H9 (cell line): ENCODE measurements at regions not wholly inside any gene's neighbourhood (a gene's known extent, or its start where the extent isn't known, plus 50 kb on each side); places are given as distances from the start of the nearest gene placed in this dataset.

Experiments used
- DNase-seq: peaks from one replicate; pipeline ENCODE4 v3.0.0-alpha.2; 2017
- H2AFZ ChIP-seq: one replicate; pipeline ENCODE4 v1.6.1; 2013; ENCODE audit warnings: mild to moderate bottlenecking, low read length, control low read depth, moderate library complexity
- H2AK5ac ChIP-seq: 2 replicates; pipeline ENCODE4 v1.6.1; 2013; ENCODE audit warnings: low read length, control low read depth, mixed read lengths; ENCODE audit not compliant: insufficient read length
- H2BK120ac ChIP-seq: one replicate; pipeline ENCODE4 v1.6.1; 2013; ENCODE audit warnings: low read depth, mild to moderate bottlenecking, low read length, control low read depth, inconsistent platforms; ENCODE audit not compliant: poor library complexity, severe bottlenecking
- H2BK12ac ChIP-seq: 2 replicates; pipeline ENCODE4 v1.6.1; 2013; ENCODE audit warnings: low read length, control low read depth, mixed read lengths, low read depth; ENCODE audit not compliant: insufficient read length
- H2BK15ac ChIP-seq: 2 replicates; pipeline ENCODE4 v1.6.1; 2013; ENCODE audit warnings: low read depth, low read length, control low read depth
- H2BK20ac ChIP-seq: one replicate; pipeline ENCODE4 v1.6.1; 2013; ENCODE audit warnings: low read depth, mild to moderate bottlenecking, low read length, control low read depth, inconsistent platforms; ENCODE audit not compliant: poor library complexity, severe bottlenecking
- H2BK5ac ChIP-seq: 2 replicates; pipeline ENCODE4 v1.6.1; 2013; ENCODE audit warnings: low read length, control low read depth, mixed read lengths; ENCODE audit not compliant: insufficient read length
- H3K14ac ChIP-seq: 2 replicates; pipeline ENCODE4 v1.6.1; 2013; ENCODE audit warnings: low read length, control low read depth; ENCODE audit not compliant: insufficient read depth
- H3K18ac ChIP-seq: 2 replicates; pipeline ENCODE4 v1.6.1; 2013; ENCODE audit warnings: low read depth, mild to moderate bottlenecking, mixed read lengths, low read length, control low read depth; ENCODE audit not compliant: insufficient read length
- H3K23ac ChIP-seq: 2 replicates; pipeline ENCODE4 v1.6.1; 2013; ENCODE audit warnings: low read length, control low read depth, mixed read lengths, low read depth; ENCODE audit not compliant: insufficient read length
- H3K23me2 ChIP-seq: 2 replicates; pipeline ENCODE4 v1.6.1; 2013; ENCODE audit warnings: low read depth, mild to moderate bottlenecking, mixed read lengths, low read length, control low read depth; ENCODE audit not compliant: insufficient read length, poor library complexity, severe bottlenecking
- H3K27ac ChIP-seq: 2 replicates; pipeline ENCODE4 v1.5.1; 2013; ENCODE audit warnings: low read length, control low read depth, mixed read lengths, low read depth; ENCODE audit not compliant: insufficient read length
- H3K27me3 ChIP-seq: 2 replicates; pipeline ENCODE4 v1.6.1; 2013; ENCODE audit warnings: low read length, control low read depth, inconsistent platforms; ENCODE audit not compliant: insufficient read depth
- H3K4ac ChIP-seq: 2 replicates; pipeline ENCODE4 v1.6.1; 2013; ENCODE audit warnings: low read depth, mild to moderate bottlenecking, control low read depth, inconsistent platforms, low read length, moderate library complexity
- H3K4me1 ChIP-seq: 2 replicates; pipeline ENCODE4 v1.6.1; 2013; ENCODE audit warnings: low read length, control low read depth, inconsistent platforms; ENCODE audit not compliant: insufficient read depth
- H3K4me2 ChIP-seq: 2 replicates; pipeline ENCODE4 v1.6.1; 2013; ENCODE audit warnings: low read length, control low read depth, mixed read lengths; ENCODE audit not compliant: insufficient read length, insufficient read depth
- H3K56ac ChIP-seq: 2 replicates; pipeline ENCODE4 v1.6.1; 2013; ENCODE audit warnings: low read depth, mild to moderate bottlenecking, mixed read lengths, low read length, control low read depth; ENCODE audit not compliant: insufficient read length
- H3K79me1 ChIP-seq: 2 replicates; pipeline ENCODE4 v1.6.1; 2013; ENCODE audit warnings: low read depth, mild to moderate bottlenecking, moderate library complexity, low read length, control low read depth, inconsistent platforms; ENCODE audit not compliant: insufficient read depth, poor library complexity, severe bottlenecking
- H3K79me2 ChIP-seq: 2 replicates; pipeline ENCODE4 v1.6.1; 2013; ENCODE audit warnings: low read length, control low read depth, inconsistent platforms; ENCODE audit not compliant: insufficient read depth
- H3K9ac ChIP-seq: 2 replicates; pipeline ENCODE4 v1.6.1; 2013; ENCODE audit warnings: low read length, control low read depth, mixed read lengths; ENCODE audit not compliant: insufficient read length; ENCODE audit errors: extremely low read depth
- H3K9me3 ChIP-seq: one replicate; pipeline ENCODE4 v1.6.1; 2013; ENCODE audit warnings: low read depth, low read length, inconsistent platforms; ENCODE audit not compliant: control insufficient read depth
- H3T11ph ChIP-seq: one replicate; pipeline ENCODE4 v1.6.1; 2013; ENCODE audit warnings: mild to moderate bottlenecking, low read length, control low read depth, inconsistent platforms
- H4K20me1 ChIP-seq: one replicate; pipeline ENCODE4 v1.6.1; 2013; ENCODE audit not compliant: control insufficient read depth, insufficient read length, insufficient read depth
- H4K5ac ChIP-seq: 2 replicates; pipeline ENCODE4 v1.6.1; 2013; ENCODE audit warnings: low read depth, mild to moderate bottlenecking, mixed read lengths, low read length, control low read depth; ENCODE audit not compliant: insufficient read length
- H4K8ac ChIP-seq: replicated peaks from 2 replicates; pipeline ENCODE4 v1.6.1; 2013; ENCODE audit warnings: low read length, control low read depth, mixed read lengths, low read depth; ENCODE audit not compliant: insufficient read length
- H4K91ac ChIP-seq: 2 replicates; pipeline ENCODE4 v1.6.1; 2013; ENCODE audit warnings: low read depth, mild to moderate bottlenecking, moderate library complexity, mixed read lengths, low read length, control low read depth; ENCODE audit not compliant: insufficient read length
- H3K27ac Mint-ChIP-seq, 3 experiments: 2 replicates in 2 of 3; 3 replicates in 1 of 3; pipeline ENCODE4 v1.8.0; 2020 to 2021; ENCODE audit warnings: mixed read lengths in 3 of 3, mild to moderate bottlenecking in 1 of 3, moderate library complexity in 1 of 3
- H3K27me3 Mint-ChIP-seq: 2 replicates; pipeline ENCODE4 v1.8.0; 2021; ENCODE audit warnings: low read depth, mild to moderate bottlenecking, moderate library complexity, mixed read lengths
- H3K36me3 Mint-ChIP-seq, 3 experiments: 2 replicates in 2 of 3; 3 replicates in 1 of 3; pipeline ENCODE4 v1.8.0; 2020 to 2021; ENCODE audit warnings: low read depth in 3 of 3, mixed read lengths in 3 of 3; ENCODE audit not compliant: insufficient read depth in 1 of 3
- H3K4me1 Mint-ChIP-seq, 2 experiments: 2 replicates each; pipeline ENCODE4 v1.8.0; 2020; ENCODE audit warnings: mixed read lengths in 2 of 2
- H3K4me3 Mint-ChIP-seq, 2 experiments: 2 replicates in 1 of 2; 3 replicates in 1 of 2; pipeline ENCODE4 v1.8.0; 2020 to 2021; ENCODE audit warnings: mild to moderate bottlenecking in 2 of 2, mixed read lengths in 2 of 2, moderate library complexity in 1 of 2
- H3K9me3 Mint-ChIP-seq, 2 experiments: 2 replicates in 1 of 2; 3 replicates in 1 of 2; pipeline ENCODE4 v1.8.0; 2020; ENCODE audit warnings: mild to moderate bottlenecking in 2 of 2, mixed read lengths in 2 of 2, moderate library complexity in 1 of 2
- WGBS: extraction: QIAGEN DNeasy Blood & Tissue Kit; methylation state at CpG from one replicate; pipeline ENCODE4 v1.1.7; 2013; ENCODE audit warnings: missing lambda C conversion rate, low lambda C conversion rate, mixed read lengths; ENCODE audit not compliant: insufficient read length; ENCODE audit errors: extremely low coverage; 5-methylcytosine and 5-hydroxymethylcytosine counted together
- TF ChIP-seq, protein P1 (sequence below): fragments of 200-600 bp; sonication (generic); conservative IDR thresholded peaks from 3 replicates; pipeline ENCODE4 v1.8.0; 2021; ENCODE audit warnings: antibody characterized with exemption, mild to moderate bottlenecking

DNA sequence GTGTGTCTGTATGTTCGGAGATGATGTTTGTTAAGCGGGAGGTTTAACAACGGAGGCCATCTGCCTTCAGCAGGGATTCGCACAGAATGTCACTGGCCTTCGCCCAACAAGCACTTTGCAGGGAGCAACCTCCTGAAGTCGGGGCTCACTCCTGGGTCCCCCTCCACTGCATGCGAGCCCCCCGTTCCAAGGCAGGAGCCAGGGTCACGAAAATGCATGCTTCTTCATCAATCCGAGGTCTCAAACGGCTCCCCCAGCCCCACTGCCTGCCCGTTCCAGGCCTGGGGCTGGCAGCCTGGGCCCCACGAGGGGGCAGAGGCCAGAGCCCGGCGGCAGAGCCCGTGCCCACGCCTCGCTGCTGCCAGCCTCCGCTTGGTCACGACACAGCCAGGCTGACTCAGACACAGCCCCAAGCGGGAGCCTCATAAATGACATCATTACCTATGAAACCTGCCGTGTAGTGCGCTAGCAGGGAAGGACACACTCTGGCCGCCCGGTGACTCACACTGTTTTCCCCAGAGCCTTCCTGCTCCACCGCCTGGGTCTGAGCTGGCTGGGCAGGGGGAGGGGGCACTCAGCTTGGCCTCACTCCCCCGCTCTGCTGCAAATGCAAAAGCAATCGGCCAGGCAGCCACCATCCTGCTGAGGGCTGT is 169.5 kb upstream of the RTL1 start:
- Histone ChIP-seq H2BK12ac (no peak overlapping the region), H2BK15ac (no peak overlapping the region), H4K20me1 (no peaks in the 10 kb centered on the region), H2BK5ac (no peak overlapping the region), H3K27me3 (no peaks in the 10 kb centered on the region), H2BK120ac (no peak overlapping the region), H3K4me1 (peaks cover 3% of the 10 kb centered on the region; the same call in 1 of the 2 replicates), H3K27ac (no peak overlapping the region), H3K23me2 (peaks cover 8% of the 10 kb centered on the region), H3K14ac (no peak overlapping the region), H3K56ac (no peak overlapping the region), H3K79me2 (no peaks in the 10 kb centered on the region), H3K23ac (no peak overlapping the region), H3K4me2 (no peak overlapping the region), H3K79me1 (no peaks in the 10 kb centered on the region), H4K91ac (no peak overlapping the region), H2BK20ac (no peak overlapping the region), H2AFZ (no peak overlapping the region), H3K9me3 (no peaks in the 10 kb centered on the region), H3K9ac (no peak overlapping the region), H4K5ac (no peak overlapping the region), H3T11ph (no peak overlapping the region), H3K18ac (no peak overlapping the region), H2AK5ac (no peak overlapping the region), H3K4ac (no peak overlapping the region), H4K8ac (no peak overlapping the region)
- DNase-seq, result peak; percentile 86
- TF ChIP-seq, protein P1, sequence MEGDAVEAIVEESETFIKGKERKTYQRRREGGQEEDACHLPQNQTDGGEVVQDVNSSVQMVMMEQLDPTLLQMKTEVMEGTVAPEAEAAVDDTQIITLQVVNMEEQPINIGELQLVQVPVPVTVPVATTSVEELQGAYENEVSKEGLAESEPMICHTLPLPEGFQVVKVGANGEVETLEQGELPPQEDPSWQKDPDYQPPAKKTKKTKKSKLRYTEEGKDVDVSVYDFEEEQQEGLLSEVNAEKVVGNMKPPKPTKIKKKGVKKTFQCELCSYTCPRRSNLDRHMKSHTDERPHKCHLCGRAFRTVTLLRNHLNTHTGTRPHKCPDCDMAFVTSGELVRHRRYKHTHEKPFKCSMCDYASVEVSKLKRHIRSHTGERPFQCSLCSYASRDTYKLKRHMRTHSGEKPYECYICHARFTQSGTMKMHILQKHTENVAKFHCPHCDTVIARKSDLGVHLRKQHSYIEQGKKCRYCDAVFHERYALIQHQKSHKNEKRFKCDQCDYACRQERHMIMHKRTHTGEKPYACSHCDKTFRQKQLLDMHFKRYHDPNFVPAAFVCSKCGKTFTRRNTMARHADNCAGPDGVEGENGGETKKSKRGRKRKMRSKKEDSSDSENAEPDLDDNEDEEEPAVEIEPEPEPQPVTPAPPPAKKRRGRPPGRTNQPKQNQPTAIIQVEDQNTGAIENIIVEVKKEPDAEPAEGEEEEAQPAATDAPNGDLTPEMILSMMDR, result no peak
- H3K27ac Mint-ChIP-seq, result no peak overlapping the region
- no peak overlapping the region for H3K4me3 Mint-ChIP-seq
- H3K9me3 Mint-ChIP-seq, result no peaks in the 10 kb centered on the region
- H3K4me1 Mint-ChIP-seq, result peaks cover 19 to 34% of the 10 kb centered on the region in 2 experiments
- H3K27me3 Mint-ChIP-seq, result peaks cover 32% of the 10 kb centered on the region
- WGBS, result no CpG with 5 or more reads among the region's 28 CpGs
- no peaks in the 10 kb centered on the region for H3K36me3 Mint-ChIP-seq
